Activated T-cell treated with anti-CD3 and anti-CD28 coated beads for 48 hours (primary cell): ENCODE measurements at regions not wholly inside any gene's neighbourhood (a gene's known extent, or its start where the extent isn't known, plus 50 kb on each side); places are given as distances from the start of the nearest gene placed in this dataset.

ENCODE experiments used
- DNase-seq: peaks from one replicate; pipeline ENCODE4 v3.0.0-alpha.2; 2020; ENCODE audit warnings: low read depth

- DNase-seq, result no peak
Measured at GRCh38 chr1:193593147-193593885, 406.9 kb upstream of the B3GALT2 start.

DNA sequence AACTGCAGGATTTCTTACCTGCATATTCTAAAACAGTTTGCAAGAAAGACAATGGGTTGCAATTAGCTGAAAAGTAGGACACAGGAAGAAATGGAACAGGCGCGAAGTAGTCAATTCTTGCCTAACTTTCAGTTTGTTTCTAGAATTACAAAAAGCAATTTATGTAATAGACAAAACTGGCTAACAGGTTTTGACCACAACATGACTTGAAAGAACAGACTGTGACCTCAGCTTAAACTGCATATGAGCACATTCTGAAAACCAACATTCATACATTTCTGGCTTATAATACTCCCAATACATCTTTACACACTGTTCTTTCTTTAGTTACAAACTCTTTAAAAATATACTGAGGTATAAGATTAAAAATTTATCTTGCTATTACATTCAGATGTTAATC, 405.9 kb upstream of the B3GALT2 start:
- DNase-seq, result no peak

DNA sequence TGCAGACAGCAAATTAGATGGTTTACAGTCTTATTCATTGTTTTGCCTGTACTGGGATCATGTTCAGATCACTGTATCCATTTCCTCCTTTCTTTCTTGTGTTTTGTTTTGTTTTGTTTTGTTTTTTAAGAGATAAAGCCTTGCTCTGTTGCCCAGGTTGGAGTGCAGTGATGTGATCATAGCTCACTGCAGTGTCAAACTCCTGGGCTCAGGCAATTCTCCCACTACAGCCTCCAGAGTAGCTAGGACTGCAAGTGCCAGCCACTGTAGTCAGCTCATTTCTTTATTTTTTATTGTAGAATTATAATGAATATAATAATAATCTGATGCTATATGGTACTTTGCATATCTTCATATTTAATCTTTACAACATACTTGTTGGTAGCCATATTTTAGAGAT, 403.7 kb upstream of the B3GALT2 start:
- no peak for DNase-seq

GRCh38 chr1:193589597-193590040, 403.2 kb upstream of the B3GALT2 start:
- DNase-seq, result no peak

GRCh38 chr1:193588311-193589082, 402.1 kb upstream of the B3GALT2 start:
- DNase-seq, result no peak

GRCh38 chr1:193584731-193585239, 398.4 kb upstream of the B3GALT2 start:
- DNase-seq, result no peak

GRCh38 chr1:193581341-193581740, 394.9 kb upstream of the B3GALT2 start:
- DNase-seq, result no peak

DNA sequence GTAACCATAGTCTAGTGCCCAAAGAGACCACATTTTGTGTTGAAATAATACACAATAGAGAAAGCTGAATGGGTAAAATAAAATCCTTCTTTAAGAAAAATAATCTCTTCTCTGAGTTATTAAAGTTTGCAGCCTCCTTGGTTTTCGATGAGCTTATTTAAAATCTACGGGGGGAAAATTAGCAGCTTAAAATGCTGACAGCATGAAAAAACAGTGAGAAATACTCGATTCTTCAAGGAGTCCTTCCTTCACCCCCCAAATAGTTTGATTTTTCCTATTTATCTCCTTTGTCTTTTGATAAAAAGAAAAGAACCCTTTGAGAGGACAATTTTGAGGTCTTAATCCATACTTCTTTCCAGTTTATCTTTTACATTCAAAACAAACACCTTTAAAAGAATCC, 394.0 kb upstream of the B3GALT2 start:
- DNase-seq, result no peak

- DNase-seq, result no peak
Measured at GRCh38 chr1:193579323-193579722, 392.9 kb upstream of the B3GALT2 start.

DNA sequence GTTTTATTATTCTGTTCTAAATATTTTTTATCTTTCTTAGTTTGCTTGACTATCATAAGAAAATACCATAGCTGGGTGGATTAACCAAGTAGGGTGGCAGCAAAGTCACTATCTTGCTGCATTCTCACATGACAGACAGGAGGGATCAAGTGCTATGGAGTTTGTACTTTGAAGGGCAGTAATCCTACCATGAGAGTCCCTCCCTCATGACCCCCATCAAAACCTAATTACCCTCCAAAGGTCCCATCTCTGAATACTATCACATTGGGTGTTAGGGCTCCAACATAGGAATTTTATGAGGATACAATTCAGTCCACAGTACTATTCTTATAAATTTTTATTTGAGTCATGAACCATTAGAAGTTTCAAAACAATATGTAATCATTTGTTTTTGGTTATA, 388.5 kb upstream of the B3GALT2 start:
- DNase-seq, result no peak

DNA sequence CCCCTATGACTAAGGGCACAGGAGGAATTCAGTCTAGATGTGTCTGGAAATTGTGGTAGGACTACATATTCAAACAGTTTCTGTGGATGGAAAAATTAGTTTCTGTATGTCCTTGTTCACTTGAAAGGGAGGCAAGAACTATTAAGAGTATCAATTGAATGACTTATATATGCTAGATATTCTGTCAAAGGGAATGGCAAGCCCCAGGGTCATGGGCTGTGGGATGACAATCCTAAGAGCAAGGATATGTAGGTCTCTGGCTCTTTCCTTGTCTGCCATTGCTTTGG, 383.5 kb upstream of the B3GALT2 start:
- no peak for DNase-seq

GRCh38 chr1:193569096-193569982, 382.9 kb upstream of the B3GALT2 start:
- DNase-seq, result no peak

GRCh38 chr1:193568512-193568911, 382.1 kb upstream of the B3GALT2 start:
- DNase-seq, result no peak

GRCh38 chr1:193567937-193568336, 381.5 kb upstream of the B3GALT2 start:
- no peak for DNase-seq

DNA sequence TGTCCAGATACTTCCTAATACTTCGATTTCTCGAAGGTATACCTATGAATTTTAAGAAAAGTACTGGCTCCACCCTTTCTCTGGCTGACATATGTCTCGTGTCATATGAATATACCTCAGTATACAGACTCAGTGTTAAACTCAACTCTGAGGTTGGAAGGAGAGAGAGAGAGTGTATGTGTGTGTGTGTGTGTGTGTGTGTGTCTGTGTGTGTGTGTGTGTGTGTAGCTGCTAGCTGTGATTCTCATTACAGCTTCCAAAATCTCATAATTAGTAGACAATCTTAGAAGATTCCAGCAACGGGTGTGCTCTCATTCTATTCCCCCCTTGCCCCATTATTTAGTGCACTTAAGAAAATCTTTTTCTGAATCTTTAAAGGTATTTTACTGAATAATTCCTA, 380.3 kb upstream of the B3GALT2 start:
- no peak for DNase-seq

DNA sequence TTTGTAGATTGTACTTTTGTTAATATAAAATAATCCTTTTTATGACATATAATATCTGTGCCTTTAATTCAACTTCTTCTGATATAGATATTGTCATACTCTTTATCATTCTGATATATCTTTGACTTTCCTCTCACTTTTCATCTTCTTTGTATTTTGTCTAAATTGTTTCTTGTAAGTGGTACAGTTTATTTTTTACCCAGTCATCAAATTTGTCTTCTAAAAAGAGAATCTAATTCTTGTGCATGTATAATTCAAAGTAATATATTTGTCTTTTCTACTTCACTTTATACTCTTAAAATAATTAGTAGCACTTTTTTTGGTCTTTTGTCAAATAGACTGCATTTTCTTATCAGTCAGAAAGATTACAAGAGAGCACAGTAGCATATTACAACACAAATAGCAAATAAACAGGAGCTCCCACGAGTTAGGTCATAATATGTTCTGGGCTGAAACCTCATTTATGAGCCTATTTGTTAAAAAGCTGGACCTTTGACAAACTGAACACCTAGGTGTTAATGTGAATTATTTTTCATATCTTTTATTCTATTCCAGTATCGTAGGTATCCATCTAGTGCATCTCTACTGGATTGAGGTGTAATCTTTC, 379.7 kb upstream of the B3GALT2 start:
- no peak for DNase-seq

GRCh38 chr1:193562121-193562520, 375.7 kb upstream of the B3GALT2 start:
- DNase-seq, result no peak

- no peak for DNase-seq
Measured at GRCh38 chr1:193558491-193559028, 372.1 kb upstream of the B3GALT2 start.

DNA sequence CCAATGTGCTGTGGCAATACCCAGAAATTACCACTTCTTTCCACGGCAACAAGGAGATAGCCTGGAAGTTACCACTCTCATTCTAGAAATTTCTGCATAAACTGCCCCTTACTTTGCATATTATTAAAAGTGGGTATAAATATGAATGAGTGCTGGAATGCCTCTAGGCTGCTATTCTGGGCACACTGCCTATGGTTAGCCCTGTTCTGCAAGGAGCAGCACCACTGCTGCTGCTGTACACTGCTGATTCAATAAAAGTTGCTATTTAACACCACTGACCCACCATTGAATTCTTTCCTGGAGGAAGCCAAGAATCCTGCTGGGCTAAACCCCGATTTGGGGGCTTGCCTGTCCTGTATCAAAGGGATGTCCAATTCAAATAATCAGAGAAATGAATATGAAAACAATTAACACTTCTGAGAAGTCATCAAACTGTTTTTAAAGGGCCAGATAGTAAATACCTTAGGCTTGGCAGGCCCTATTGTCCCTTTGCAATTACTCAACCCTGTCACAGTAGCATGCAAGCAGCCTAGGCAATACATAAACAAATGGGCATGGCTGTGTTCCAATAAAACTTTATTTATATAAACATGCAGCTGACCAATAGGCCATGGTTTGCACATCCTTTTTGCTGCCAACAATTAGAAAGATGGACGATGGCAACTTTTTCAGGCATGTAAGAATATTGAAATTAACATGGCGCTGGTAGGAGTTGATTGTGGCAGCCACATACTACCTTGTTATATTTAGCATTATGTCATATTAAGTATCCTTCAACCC, 369.4 kb upstream of the B3GALT2 start:
- no peak for DNase-seq

GRCh38 chr1:193553564-193553963, 367.2 kb upstream of the B3GALT2 start:
- DNase-seq, result no peak

GRCh38 chr1:193552274-193552673, 365.9 kb upstream of the B3GALT2 start:
- no peak for DNase-seq
